ENCODE measurements at regions not wholly inside any gene's neighbourhood (a gene's known extent, or its start where the extent isn't known, plus 50 kb on each side); places are given as distances from the start of the nearest gene placed in this dataset.
A peak's percentile ranks its signal among the peaks of the same experiment; 100 is the strongest.
"Not testable (repeated sequence)": the region's sequence is repeated elsewhere in the genome, so short reads cannot be mapped to it uniquely, and the experiment has no call there.

- ATAC-seq; H3K4me3 Mint-ChIP-seq; DNase-seq; H3K9me3 Mint-ChIP-seq (ENCODE audit: insufficient read depth); POLR2A ChIA-PET; H3K27ac Mint-ChIP-seq; H3K27me3 Mint-ChIP-seq (ENCODE audit: low read depth); CTCF ChIA-PET; H3K36me3 Mint-ChIP-seq (ENCODE audit: low read depth); H3K4me1 Mint-ChIP-seq (ENCODE audit: low read depth): not testable (repeated sequence)
These were observed 80.3 kb upstream of the SPDYE9 start for GRCh38 chr7:73166152-73166551.

- H3K27ac Mint-ChIP-seq; ATAC-seq; POLR2A ChIA-PET; CTCF ChIA-PET; H3K4me3 Mint-ChIP-seq; H3K9me3 Mint-ChIP-seq (ENCODE audit: insufficient read depth); H3K36me3 Mint-ChIP-seq (ENCODE audit: low read depth); H3K27me3 Mint-ChIP-seq (ENCODE audit: low read depth); H3K4me1 Mint-ChIP-seq (ENCODE audit: low read depth); DNase-seq: not testable (repeated sequence)
These were observed 76.8 kb upstream of the SPDYE9 start for GRCh38 chr7:73162680-73163079.

GRCh38 chr7:73161727-73162126 is 75.9 kb upstream of the SPDYE9 start:
- H3K27ac Mint-ChIP-seq; H3K4me1 Mint-ChIP-seq (ENCODE audit: low read depth); H3K9me3 Mint-ChIP-seq (ENCODE audit: insufficient read depth); H3K4me3 Mint-ChIP-seq; H3K27me3 Mint-ChIP-seq (ENCODE audit: low read depth); POLR2A ChIA-PET; DNase-seq; CTCF ChIA-PET; H3K36me3 Mint-ChIP-seq (ENCODE audit: low read depth); ATAC-seq: not testable (repeated sequence)

GRCh38 chr7:73157169-73157661 is 71.4 kb upstream of the SPDYE9 start:
- POLR2A ChIA-PET; DNase-seq; H3K4me3 Mint-ChIP-seq; H3K36me3 Mint-ChIP-seq (ENCODE audit: low read depth); H3K27me3 Mint-ChIP-seq (ENCODE audit: low read depth); CTCF ChIA-PET; ATAC-seq; H3K9me3 Mint-ChIP-seq (ENCODE audit: insufficient read depth); H3K4me1 Mint-ChIP-seq (ENCODE audit: low read depth); H3K27ac Mint-ChIP-seq: not testable (repeated sequence)

- ATAC-seq; H3K4me1 Mint-ChIP-seq (ENCODE audit: low read depth); DNase-seq; CTCF ChIA-PET; H3K9me3 Mint-ChIP-seq (ENCODE audit: insufficient read depth); H3K27me3 Mint-ChIP-seq (ENCODE audit: low read depth); POLR2A ChIA-PET; H3K36me3 Mint-ChIP-seq (ENCODE audit: low read depth); H3K4me3 Mint-ChIP-seq; H3K27ac Mint-ChIP-seq: not testable (repeated sequence)
These were observed 70.8 kb upstream of the SPDYE9 start for GRCh38 chr7:73156510-73157168.

GRCh38 chr7:73154586-73155038 is 68.8 kb upstream of the SPDYE9 start:
- DNase-seq (peak; percentile 85), ATAC-seq (peak; percentile 95)
- H3K36me3 Mint-ChIP-seq (ENCODE audit: low read depth); CTCF ChIA-PET; H3K9me3 Mint-ChIP-seq (ENCODE audit: insufficient read depth); POLR2A ChIA-PET; H3K27me3 Mint-ChIP-seq (ENCODE audit: low read depth); H3K4me1 Mint-ChIP-seq (ENCODE audit: low read depth): not testable (repeated sequence)
- peak overlapping the region; percentile 66 for H3K27ac Mint-ChIP-seq
- peak overlapping the region; percentile 72 for H3K4me3 Mint-ChIP-seq

- H3K9me3 Mint-ChIP-seq (ENCODE audit: insufficient read depth); H3K4me1 Mint-ChIP-seq (ENCODE audit: low read depth); H3K36me3 Mint-ChIP-seq (ENCODE audit: low read depth); DNase-seq; POLR2A ChIA-PET; H3K27ac Mint-ChIP-seq; ATAC-seq; H3K4me3 Mint-ChIP-seq; H3K27me3 Mint-ChIP-seq (ENCODE audit: low read depth); CTCF ChIA-PET: not testable (repeated sequence)
These were observed 68.2 kb upstream of the SPDYE9 start for GRCh38 chr7:73153921-73154585.

GRCh38 chr7:73148570-73148969 is 62.7 kb upstream of the SPDYE9 start:
- H3K36me3 Mint-ChIP-seq (ENCODE audit: low read depth); POLR2A ChIA-PET: not testable (repeated sequence)

GRCh38 chr7:73147681-73148080 is 61.8 kb upstream of the SPDYE9 start:
- H3K27me3 Mint-ChIP-seq (ENCODE audit: low read depth); H3K4me1 Mint-ChIP-seq (ENCODE audit: low read depth); H3K36me3 Mint-ChIP-seq (ENCODE audit: low read depth); H3K9me3 Mint-ChIP-seq (ENCODE audit: insufficient read depth); H3K4me3 Mint-ChIP-seq; CTCF ChIA-PET; ATAC-seq; POLR2A ChIA-PET; DNase-seq; H3K27ac Mint-ChIP-seq: not testable (repeated sequence)

More at GRCh38 chr7:73148570-73148969, 62.7 kb upstream of the SPDYE9 start:
- CTCF ChIA-PET; H3K9me3 Mint-ChIP-seq (ENCODE audit: insufficient read depth); H3K4me1 Mint-ChIP-seq (ENCODE audit: low read depth); H3K4me3 Mint-ChIP-seq; H3K27me3 Mint-ChIP-seq (ENCODE audit: low read depth); ATAC-seq; H3K27ac Mint-ChIP-seq; DNase-seq: not testable (repeated sequence)

GRCh38 chr7:73143993-73144392 is 58.2 kb upstream of the SPDYE9 start:
- H3K4me3 Mint-ChIP-seq; CTCF ChIA-PET; H3K27me3 Mint-ChIP-seq (ENCODE audit: low read depth); DNase-seq; ATAC-seq; POLR2A ChIA-PET; H3K9me3 Mint-ChIP-seq (ENCODE audit: insufficient read depth); H3K4me1 Mint-ChIP-seq (ENCODE audit: low read depth); H3K27ac Mint-ChIP-seq; H3K36me3 Mint-ChIP-seq (ENCODE audit: low read depth): not testable (repeated sequence)

- H3K9me3 Mint-ChIP-seq (ENCODE audit: insufficient read depth); DNase-seq; H3K36me3 Mint-ChIP-seq (ENCODE audit: low read depth); H3K27ac Mint-ChIP-seq; H3K4me3 Mint-ChIP-seq; H3K27me3 Mint-ChIP-seq (ENCODE audit: low read depth); ATAC-seq; H3K4me1 Mint-ChIP-seq (ENCODE audit: low read depth); POLR2A ChIA-PET; CTCF ChIA-PET: not testable (repeated sequence)
These were observed 52.1 kb upstream of the SPDYE9 start for GRCh38 chr7:73137922-73138321.
